ENCODE measurements at regions not wholly inside any gene's neighbourhood (a gene's known extent, or its start where the extent isn't known, plus 50 kb on each side); places are given as distances from the start of the nearest gene placed in this dataset.

GRCh38 chr1:30613188-30613587 is 110.2 kb downstream of the MATN1 start:
- Histone ChIP-seq H3K27ac (ENCODE audit: low read depth, low read length) (no peak overlapping the region), H3K4me3 (ENCODE audit: low read length) (no peak overlapping the region), H3K27me3 (ENCODE audit: control insufficient read depth, insufficient read depth, low read length) (no peaks in the 10 kb centered on the region), H3K4me1 (ENCODE audit: control insufficient read depth, insufficient read depth, low read length) (no peaks in the 10 kb centered on the region), H3K9ac (ENCODE audit: low read length) (no peak overlapping the region), H3K36me3 (ENCODE audit: control insufficient read depth, insufficient read depth, low read length) (no peaks in the 10 kb centered on the region)

DNA sequence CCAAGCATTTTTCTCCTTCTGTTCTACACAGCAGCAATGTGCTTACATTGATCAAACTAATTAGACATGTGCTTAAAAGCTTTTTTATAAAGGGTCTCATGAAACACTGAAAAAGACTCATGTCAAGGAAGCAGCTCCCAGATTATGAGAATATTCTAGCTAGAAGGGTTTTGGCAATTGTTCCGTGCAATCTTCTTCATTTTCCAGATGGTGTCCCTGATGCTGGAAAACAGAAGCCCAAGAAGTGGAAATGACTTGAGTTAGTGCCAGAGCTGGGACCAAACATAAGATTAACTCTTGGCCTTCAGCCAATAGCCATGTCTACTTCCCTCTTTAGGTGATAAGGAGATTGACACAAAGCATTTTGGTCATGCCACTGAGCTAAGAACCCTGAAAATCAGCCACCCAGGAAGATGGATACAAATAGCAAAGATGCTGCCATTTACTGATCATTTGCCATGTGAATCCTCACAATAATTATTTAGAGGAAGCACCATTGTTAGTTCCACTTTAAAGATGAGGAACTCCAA is 110.8 kb downstream of the MATN1 start:
- H3K9ac ChIP-seq (ENCODE audit: low read length) = no peak overlapping the region
- H3K27me3 ChIP-seq (ENCODE audit: control insufficient read depth, insufficient read depth, low read length) = no peaks in the 10 kb centered on the region
- H3K27ac ChIP-seq (ENCODE audit: low read depth, low read length) = no peak overlapping the region
- no peaks in the 10 kb centered on the region for H3K36me3 ChIP-seq (ENCODE audit: control insufficient read depth, insufficient read depth, low read length)
- H3K4me1 ChIP-seq (ENCODE audit: control insufficient read depth, insufficient read depth, low read length) = no peaks in the 10 kb centered on the region
- H3K4me3 ChIP-seq (ENCODE audit: low read length) = no peak overlapping the region

DNA sequence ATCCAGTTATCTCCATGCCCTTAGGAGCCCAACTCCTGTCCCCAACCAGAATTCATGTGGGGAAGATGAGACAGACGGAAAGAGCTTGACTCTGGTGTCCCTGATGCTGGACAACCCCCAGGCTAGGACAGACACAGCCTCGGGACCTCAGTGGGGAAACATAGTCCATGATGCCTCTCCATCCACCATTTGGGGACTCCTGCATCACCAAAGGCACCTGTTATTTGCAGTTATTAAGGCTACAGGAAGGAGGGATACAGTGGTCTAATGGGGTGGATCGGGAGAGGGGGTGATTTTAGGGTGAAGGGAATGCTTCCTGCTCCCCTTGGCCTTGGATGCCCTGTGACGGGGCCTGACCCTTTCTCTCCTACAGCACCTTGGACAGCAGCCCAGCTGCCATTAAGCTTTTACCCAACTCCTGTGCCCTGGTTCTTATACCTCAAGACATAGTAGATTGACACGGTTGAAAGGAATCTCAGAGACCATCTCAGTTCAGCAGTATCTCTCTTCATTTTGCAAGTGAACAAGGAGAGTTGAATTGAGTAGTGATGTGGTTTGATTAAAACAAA is 111.6 kb downstream of the MATN1 start:
- no peaks in the 10 kb centered on the region for H3K36me3 ChIP-seq (ENCODE audit: control insufficient read depth, insufficient read depth, low read length)
- H3K27me3 ChIP-seq (ENCODE audit: control insufficient read depth, insufficient read depth, low read length) = no peaks in the 10 kb centered on the region
- H3K27ac ChIP-seq (ENCODE audit: low read depth, low read length) = no peak overlapping the region
- H3K4me3 ChIP-seq (ENCODE audit: low read length) = no peak overlapping the region
- no peaks in the 10 kb centered on the region for H3K4me1 ChIP-seq (ENCODE audit: control insufficient read depth, insufficient read depth, low read length)
- no peak overlapping the region for H3K9ac ChIP-seq (ENCODE audit: low read length)

DNA sequence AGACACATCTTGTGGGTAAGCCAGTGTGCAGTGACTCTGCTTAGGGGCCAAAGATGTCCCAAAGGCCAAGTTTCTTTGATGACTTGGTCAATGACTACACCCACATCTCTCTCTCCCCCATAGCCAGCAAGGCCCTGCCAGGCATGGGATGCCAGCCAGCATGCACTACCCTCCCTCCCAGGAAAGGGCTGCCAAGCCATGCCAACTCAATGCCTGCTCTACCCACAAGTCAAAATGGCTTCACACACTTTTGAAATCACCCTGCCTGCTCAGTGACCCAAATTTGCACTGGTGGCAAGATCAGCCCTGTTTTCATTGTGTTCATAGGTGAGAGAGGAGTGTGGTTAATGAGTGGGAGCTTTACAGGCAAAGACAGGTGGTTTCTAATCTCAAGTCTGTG is 112.5 kb downstream of the MATN1 start:
- H3K27me3 ChIP-seq (ENCODE audit: control insufficient read depth, insufficient read depth, low read length) = no peaks in the 10 kb centered on the region
- no peak overlapping the region for H3K9ac ChIP-seq (ENCODE audit: low read length)
- no peaks in the 10 kb centered on the region for H3K4me1 ChIP-seq (ENCODE audit: control insufficient read depth, insufficient read depth, low read length)
- H3K27ac ChIP-seq (ENCODE audit: low read depth, low read length) = no peak overlapping the region
- no peak overlapping the region for H3K4me3 ChIP-seq (ENCODE audit: low read length)
- H3K36me3 ChIP-seq (ENCODE audit: control insufficient read depth, insufficient read depth, low read length) = no peaks in the 10 kb centered on the region

- Histone ChIP-seq H3K36me3 (ENCODE audit: control insufficient read depth, insufficient read depth, low read length) (no peaks in the 10 kb centered on the region), H3K27ac (ENCODE audit: low read depth, low read length) (no peak overlapping the region), H3K4me1 (ENCODE audit: control insufficient read depth, insufficient read depth, low read length) (no peaks in the 10 kb centered on the region), H3K4me3 (ENCODE audit: low read length) (no peak overlapping the region), H3K9ac (ENCODE audit: low read length) (no peak overlapping the region), H3K27me3 (ENCODE audit: control insufficient read depth, insufficient read depth, low read length) (no peaks in the 10 kb centered on the region)
Observed at GRCh38 chr1:30609999-30610345, 113.4 kb downstream of the MATN1 start.

GRCh38 chr1:30609336-30609998 is 113.9 kb downstream of the MATN1 start:
- no peaks in the 10 kb centered on the region for H3K36me3 ChIP-seq (ENCODE audit: control insufficient read depth, insufficient read depth, low read length)
- no peaks in the 10 kb centered on the region for H3K4me1 ChIP-seq (ENCODE audit: control insufficient read depth, insufficient read depth, low read length)
- H3K9ac ChIP-seq (ENCODE audit: low read length) = no peak overlapping the region
- H3K4me3 ChIP-seq (ENCODE audit: low read length) = no peak overlapping the region
- no peaks in the 10 kb centered on the region for H3K27me3 ChIP-seq (ENCODE audit: control insufficient read depth, insufficient read depth, low read length)
- no peak overlapping the region for H3K27ac ChIP-seq (ENCODE audit: low read depth, low read length)

DNA sequence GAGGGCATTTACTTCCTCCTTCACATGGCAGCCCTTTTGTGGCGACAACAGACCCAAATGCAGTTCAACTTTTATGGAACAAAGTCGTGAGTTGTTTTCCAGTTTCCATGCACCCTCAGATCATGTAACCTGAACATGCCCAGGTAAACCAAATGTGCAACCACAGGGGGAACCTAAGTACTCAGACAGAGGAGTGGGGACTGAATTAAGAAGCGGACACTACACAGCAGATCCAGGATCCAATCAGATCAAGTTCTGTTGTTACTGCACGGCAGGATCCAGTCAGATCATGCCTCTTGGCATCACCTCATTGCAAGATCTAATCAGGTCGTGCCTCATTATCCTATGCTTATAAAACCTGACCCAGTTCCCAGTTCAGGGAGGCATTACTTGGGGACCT is 115.7 kb downstream of the MATN1 start:
- Histone ChIP-seq H3K4me3 (ENCODE audit: low read length) (no peak overlapping the region), H3K4me1 (ENCODE audit: control insufficient read depth, insufficient read depth, low read length) (no peaks in the 10 kb centered on the region), H3K9ac (ENCODE audit: low read length) (no peak overlapping the region)

DNA sequence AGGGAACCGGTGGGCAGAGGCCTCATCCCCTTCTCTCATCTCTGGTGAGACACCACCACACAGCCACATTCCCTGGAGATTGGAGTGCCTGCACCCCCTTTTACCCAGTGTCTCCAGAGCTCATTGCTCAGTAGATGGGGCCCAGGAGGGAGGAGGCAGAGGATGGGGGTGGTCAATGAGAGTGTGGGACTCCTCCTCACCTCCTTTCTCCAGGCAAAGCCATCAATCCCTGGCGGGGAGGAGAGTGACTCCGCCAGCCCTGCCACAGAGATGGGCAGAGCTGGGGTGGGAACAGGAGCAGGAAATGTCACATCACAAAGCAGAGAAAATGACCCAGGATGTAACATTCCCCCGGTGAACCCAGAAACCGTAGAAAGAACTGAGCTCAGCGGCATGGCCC is 117.2 kb downstream of the MATN1 start:
- H3K36me3 ChIP-seq (ENCODE audit: control insufficient read depth, insufficient read depth, low read length) = no peaks in the 10 kb centered on the region
- no peak overlapping the region for H3K9ac ChIP-seq (ENCODE audit: low read length)
- no peak overlapping the region for H3K27ac ChIP-seq (ENCODE audit: low read depth, low read length)
- H3K27me3 ChIP-seq (ENCODE audit: control insufficient read depth, insufficient read depth, low read length) = no peaks in the 10 kb centered on the region
- no peak overlapping the region for H3K4me3 ChIP-seq (ENCODE audit: low read length)
- H3K4me1 ChIP-seq (ENCODE audit: control insufficient read depth, insufficient read depth, low read length) = no peaks in the 10 kb centered on the region

More for the DNA sequence above, 115.7 kb downstream of the MATN1 start:
- no peaks in the 10 kb centered on the region for H3K36me3 ChIP-seq (ENCODE audit: control insufficient read depth, insufficient read depth, low read length)
- no peaks in the 10 kb centered on the region for H3K27me3 ChIP-seq (ENCODE audit: control insufficient read depth, insufficient read depth, low read length)
- no peak overlapping the region for H3K27ac ChIP-seq (ENCODE audit: low read depth, low read length)

GRCh38 chr1:30605441-30605920 is 117.9 kb downstream of the MATN1 start:
- Histone ChIP-seq H3K4me3 (ENCODE audit: low read length) (no peak overlapping the region), H3K4me1 (ENCODE audit: control insufficient read depth, insufficient read depth, low read length) (no peaks in the 10 kb centered on the region), H3K27ac (ENCODE audit: low read depth, low read length) (no peak overlapping the region), H3K27me3 (ENCODE audit: control insufficient read depth, insufficient read depth, low read length) (no peaks in the 10 kb centered on the region), H3K36me3 (ENCODE audit: control insufficient read depth, insufficient read depth, low read length) (no peaks in the 10 kb centered on the region), H3K9ac (ENCODE audit: low read length) (no peak overlapping the region)

GRCh38 chr1:30604801-30605440 is 118.5 kb downstream of the MATN1 start:
- no peaks in the 10 kb centered on the region for H3K4me1 ChIP-seq (ENCODE audit: control insufficient read depth, insufficient read depth, low read length)
- no peaks in the 10 kb centered on the region for H3K27me3 ChIP-seq (ENCODE audit: control insufficient read depth, insufficient read depth, low read length)
- H3K9ac ChIP-seq (ENCODE audit: low read length) = no peak overlapping the region
- H3K4me3 ChIP-seq (ENCODE audit: low read length) = no peak overlapping the region
- H3K27ac ChIP-seq (ENCODE audit: low read depth, low read length) = no peak overlapping the region
- no peaks in the 10 kb centered on the region for H3K36me3 ChIP-seq (ENCODE audit: control insufficient read depth, insufficient read depth, low read length)

GRCh38 chr1:30603081-30603858 is 120.1 kb downstream of the MATN1 start:
- Histone ChIP-seq H3K27ac (ENCODE audit: low read depth, low read length) (no peak overlapping the region), H3K4me1 (ENCODE audit: control insufficient read depth, insufficient read depth, low read length) (no peaks in the 10 kb centered on the region), H3K36me3 (ENCODE audit: control insufficient read depth, insufficient read depth, low read length) (no peaks in the 10 kb centered on the region), H3K4me3 (ENCODE audit: low read length) (no peak overlapping the region), H3K9ac (ENCODE audit: low read length) (no peak overlapping the region), H3K27me3 (ENCODE audit: control insufficient read depth, insufficient read depth, low read length) (no peaks in the 10 kb centered on the region)

GRCh38 chr1:30601316-30602085 is 121.9 kb downstream of the MATN1 start:
- no peaks in the 10 kb centered on the region for H3K27me3 ChIP-seq (ENCODE audit: control insufficient read depth, insufficient read depth, low read length)
- H3K27ac ChIP-seq (ENCODE audit: low read depth, low read length) = no peak overlapping the region
- H3K4me1 ChIP-seq (ENCODE audit: control insufficient read depth, insufficient read depth, low read length) = no peaks in the 10 kb centered on the region
- H3K36me3 ChIP-seq (ENCODE audit: control insufficient read depth, insufficient read depth, low read length) = no peaks in the 10 kb centered on the region
- H3K9ac ChIP-seq (ENCODE audit: low read length) = no peak overlapping the region
- no peak overlapping the region for H3K4me3 ChIP-seq (ENCODE audit: low read length)
